ENCODE measurements at regions not wholly inside any gene's neighbourhood (a gene's known extent, or its start where the extent isn't known, plus 50 kb on each side); places are given as distances from the start of the nearest gene placed in this dataset.
A peak's percentile ranks its signal among the peaks of the same experiment; 100 is the strongest.

DNA sequence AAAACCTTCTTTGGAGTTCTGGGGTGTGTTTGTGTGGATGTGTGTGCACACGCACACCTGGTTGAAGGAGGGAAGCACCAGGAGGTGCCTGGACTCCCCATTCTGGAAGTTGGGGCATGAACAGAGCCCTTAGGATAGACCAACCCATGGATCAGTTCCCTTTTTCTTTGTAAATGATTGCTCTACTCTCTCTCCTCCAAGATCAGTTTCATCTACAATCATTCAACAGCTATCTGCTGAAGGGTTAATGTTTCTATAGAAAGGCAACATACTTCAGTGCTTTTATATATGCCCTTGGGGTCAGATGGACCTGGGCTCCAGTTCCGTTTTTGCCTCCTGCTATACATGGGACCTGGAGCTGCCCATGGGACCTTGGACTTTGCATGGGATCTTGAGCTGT lies 352.1 kb upstream of the CFAP20DC start:
- TF ChIP-seq Cebpa-rat (IDR thresholded peaks at IDR 0.05): no peak
- H3K27ac ChIP-seq: no peak overlapping the region

DNA sequence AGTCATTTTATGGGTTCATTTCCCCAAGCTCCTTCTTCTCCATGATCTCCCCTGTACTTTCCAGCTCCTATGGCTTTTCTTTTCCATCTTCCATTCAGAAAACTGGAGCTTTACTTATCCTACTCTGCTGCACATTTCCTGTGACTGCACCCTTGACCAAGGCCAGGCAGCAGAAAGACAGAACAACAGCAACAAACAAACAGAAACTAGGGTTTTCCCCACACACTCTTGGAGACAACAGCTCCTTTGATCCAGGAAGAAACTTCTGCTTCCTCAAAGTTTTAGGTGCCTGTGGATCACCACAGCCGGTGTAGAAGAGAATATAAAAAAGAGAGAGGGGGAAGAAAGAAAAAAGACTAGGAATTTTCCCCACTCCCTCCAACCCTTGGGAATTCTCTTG lies 342.3 kb upstream of the CFAP20DC start:
- Histone ChIP-seq H3K36me3 (no peaks in the 10 kb centered on the region), H3K9ac (no peak overlapping the region), H3K4me3 (no peak overlapping the region), H3K27ac (no peak overlapping the region), H3K4me2 (no peak overlapping the region), H3K4me1 (peaks cover 0 to 9% (median 0%) of the 10 kb centered on the region in 10 experiments; a peak in 6 of 20 replicates), H4K20me1 (no peaks in the 10 kb centered on the region), H3K9me3 (replicated peaks in 1 of 11) (peaks cover 0 to 12% (median 0%) of the 10 kb centered on the region in 11 experiments; a peak in 4 of 22 replicates), H3K27me3 (no peaks in the 10 kb centered on the region)
- TF ChIP-seq Cebpa-rat (IDR thresholded peaks at IDR 0.05): no peak

More for the DNA sequence above, 352.1 kb upstream of the CFAP20DC start:
- Histone ChIP-seq H3K4me3 (no peak overlapping the region), H3K27me3 (no peaks in the 10 kb centered on the region), H3K9ac (no peak overlapping the region), H3K4me1 (no peaks in the 10 kb centered on the region), H3K9me3 (replicated peaks in 1 of 11) (no peaks in the 10 kb centered on the region), H4K20me1 (no peaks in the 10 kb centered on the region), H3K4me2 (no peak overlapping the region), H3K36me3 (no peaks in the 10 kb centered on the region)

DNA sequence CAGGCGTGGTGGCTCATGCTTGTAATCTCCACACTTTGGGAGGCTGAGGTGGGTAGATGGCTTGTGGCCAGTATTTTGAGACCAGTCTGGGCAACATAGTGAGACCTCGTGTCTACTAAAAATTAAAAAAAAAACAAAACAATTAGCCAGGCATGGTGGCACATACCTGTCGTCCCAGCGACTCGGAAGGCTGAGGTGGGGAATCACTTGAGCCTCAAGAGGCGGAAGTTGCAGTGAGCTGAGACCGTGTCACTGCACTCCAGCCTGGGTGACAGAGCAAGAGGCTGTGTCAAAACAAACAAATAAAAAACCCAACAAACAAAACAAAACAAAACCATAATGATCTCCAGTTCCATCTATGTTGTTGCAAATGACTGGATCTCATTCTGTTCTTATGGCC lies 341.3 kb upstream of the CFAP20DC start:
- no peak for TF ChIP-seq Cebpa-rat (IDR thresholded peaks at IDR 0.05)
- Histone ChIP-seq H3K27me3 (no peaks in the 10 kb centered on the region), H4K20me1 (no peaks in the 10 kb centered on the region), H3K4me1 (peaks cover 0 to 19% (median 2%) of the 10 kb centered on the region in 10 experiments; a peak in 9 of 20 replicates), H3K4me2 (no peak overlapping the region), H3K9ac (no peak overlapping the region), H3K36me3 (no peaks in the 10 kb centered on the region), H3K9me3 (replicated peaks in 1 of 11) (peaks cover 0 to 12% (median 0%) of the 10 kb centered on the region in 11 experiments; a peak in 4 of 22 replicates), H3K27ac (no peak overlapping the region), H3K4me3 (no peak overlapping the region)

DNA sequence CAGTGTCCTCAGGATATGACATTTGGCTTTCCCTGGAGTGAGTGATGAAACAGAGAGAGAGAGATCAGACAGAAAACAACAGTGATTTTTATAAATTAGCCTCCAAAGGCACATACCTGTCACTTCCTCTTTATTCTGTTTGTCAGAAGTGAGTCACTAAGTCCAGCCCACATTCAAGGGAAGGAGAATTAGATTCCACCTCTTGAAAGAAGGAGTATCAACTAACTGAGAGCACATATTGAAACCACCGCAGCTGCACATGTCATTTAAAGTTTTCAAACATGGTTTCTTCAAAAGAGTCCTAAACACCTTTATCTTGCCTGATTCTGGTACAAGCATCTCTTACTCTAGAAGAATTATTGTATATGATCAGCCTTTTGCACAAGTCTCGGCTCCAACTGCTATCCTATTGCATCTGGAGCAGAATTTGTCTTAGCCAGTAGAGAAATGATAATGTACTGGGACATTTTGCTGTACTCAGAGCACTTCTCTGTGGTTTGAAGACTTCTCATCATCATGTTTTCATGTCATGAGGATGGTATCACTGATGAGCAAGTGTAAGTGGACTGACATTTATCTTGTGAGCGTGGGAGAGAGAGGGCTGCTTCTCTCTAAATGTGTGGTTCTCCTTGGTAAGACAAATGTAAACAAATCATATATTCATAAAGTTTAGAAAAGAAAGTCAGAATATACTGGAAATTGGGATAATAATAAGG lies 338.9 kb upstream of the CFAP20DC start:
- H3K9ac ChIP-seq: no peak overlapping the region
- no peak overlapping the region for H3K4me3 ChIP-seq
- no peaks in the 10 kb centered on the region for H3K36me3 ChIP-seq
- H3K4me2 ChIP-seq: peak overlapping the region in 2 of 11 experiments; percentile 4 to 20; a peak in 2 of 22 replicates
- peaks cover 0 to 17% (median 0%) of the 10 kb centered on the region in 11 experiments; a peak in 5 of 22 replicates for H3K9me3 ChIP-seq (replicated peaks in 1 of 11)
- no peak for TF ChIP-seq Cebpa-rat (IDR thresholded peaks at IDR 0.05)
- no peaks in the 10 kb centered on the region for H3K27me3 ChIP-seq
- H3K4me1 ChIP-seq: peaks cover 0 to 26% (median 6%) of the 10 kb centered on the region in 10 experiments; a peak in 9 of 20 replicates
- no peaks in the 10 kb centered on the region for H4K20me1 ChIP-seq
- 0 out of 22 replicates have a peak overlapping the region, but pooled peaks of 2 of the 11 experiments have one; percentile 9 to 21 for H3K27ac ChIP-seq

DNA sequence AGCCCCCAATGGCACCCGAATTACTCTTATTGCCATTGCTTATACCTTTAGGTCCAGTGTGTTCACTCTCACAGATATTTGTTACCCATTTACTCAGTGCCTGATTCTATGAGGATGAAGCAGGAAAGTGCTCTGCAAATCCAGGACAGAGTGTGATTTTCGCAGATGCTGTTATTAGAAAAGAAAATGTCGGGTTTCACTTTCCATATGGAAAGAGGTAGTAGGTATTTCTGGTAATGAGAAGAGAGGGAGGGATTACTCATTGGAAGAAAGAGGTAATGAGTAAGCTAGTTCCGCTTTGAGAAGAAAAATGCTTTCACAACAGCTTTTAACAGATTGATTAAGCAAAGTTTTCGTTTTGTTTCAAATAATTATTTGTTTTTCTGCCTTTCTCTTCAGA lies 336.3 kb upstream of the CFAP20DC start:
- H3K27ac ChIP-seq: peak overlapping the region in 5 of 11 experiments; percentile 37 to 73 (median 60); a peak in 8 of 22 replicates

DNA sequence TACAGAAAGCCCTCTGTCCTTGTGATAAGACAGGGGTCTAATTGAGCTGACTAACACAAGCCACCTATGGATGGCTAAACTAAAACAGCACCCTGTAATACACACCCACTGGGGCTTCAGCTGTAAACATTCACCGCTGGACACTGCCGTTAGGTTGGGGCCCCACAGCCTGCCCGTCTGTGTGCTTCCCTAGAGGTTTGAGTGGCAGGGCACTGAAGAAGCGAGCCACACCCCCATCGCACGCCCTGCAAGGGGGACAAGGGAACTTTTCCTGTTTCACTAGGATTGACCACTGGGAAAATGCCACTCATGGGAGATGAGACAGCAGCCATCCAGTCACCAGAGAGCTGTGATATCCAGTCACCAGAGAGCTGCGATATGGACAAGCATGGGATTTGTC lies 335.7 kb upstream of the CFAP20DC start:
- no peak overlapping the region for H3K9ac ChIP-seq
- H3K27me3 ChIP-seq: no peaks in the 10 kb centered on the region
- no peaks in the 10 kb centered on the region for H3K36me3 ChIP-seq
- H4K20me1 ChIP-seq: no peaks in the 10 kb centered on the region
- peak overlapping the region in 4 of 11 experiments; percentile 9 to 73 (median 66); a peak in 4 of 22 replicates for H3K27ac ChIP-seq
- peak overlapping the region in 5 of 11 experiments; percentile 4 to 68 (median 57); a peak in 10 of 22 replicates for H3K4me2 ChIP-seq
- TF ChIP-seq Cebpa-rat (IDR thresholded peaks at IDR 0.05): no peak
- peaks cover 0 to 13% (median 0%) of the 10 kb centered on the region in 11 experiments; a peak in 3 of 22 replicates for H3K9me3 ChIP-seq (replicated peaks in 1 of 11)
- H3K4me3 ChIP-seq: no peak overlapping the region
- peaks cover 0 to 29% (median 6%) of the 10 kb centered on the region in 10 experiments; a peak in 9 of 20 replicates for H3K4me1 ChIP-seq

More for the DNA sequence above, 336.3 kb upstream of the CFAP20DC start:
- peaks cover 0 to 16% (median 0%) of the 10 kb centered on the region in 11 experiments; a peak in 4 of 22 replicates for H3K9me3 ChIP-seq (replicated peaks in 1 of 11)
- no peak overlapping the region for H3K4me3 ChIP-seq
- H3K36me3 ChIP-seq: no peaks in the 10 kb centered on the region
- H4K20me1 ChIP-seq: no peaks in the 10 kb centered on the region
- peak overlapping the region in 2 of 11 experiments; percentile 24 to 31; a peak in 2 of 22 replicates for H3K9ac ChIP-seq
- TF ChIP-seq Cebpa-rat (IDR thresholded peaks at IDR 0.05): no peak
- peaks cover 0 to 29% (median 6%) of the 10 kb centered on the region in 10 experiments; a peak in 9 of 20 replicates for H3K4me1 ChIP-seq
- no peaks in the 10 kb centered on the region for H3K27me3 ChIP-seq
- peak overlapping the region in 5 of 11 experiments; percentile 4 to 68 (median 57); a peak in 10 of 22 replicates for H3K4me2 ChIP-seq

DNA sequence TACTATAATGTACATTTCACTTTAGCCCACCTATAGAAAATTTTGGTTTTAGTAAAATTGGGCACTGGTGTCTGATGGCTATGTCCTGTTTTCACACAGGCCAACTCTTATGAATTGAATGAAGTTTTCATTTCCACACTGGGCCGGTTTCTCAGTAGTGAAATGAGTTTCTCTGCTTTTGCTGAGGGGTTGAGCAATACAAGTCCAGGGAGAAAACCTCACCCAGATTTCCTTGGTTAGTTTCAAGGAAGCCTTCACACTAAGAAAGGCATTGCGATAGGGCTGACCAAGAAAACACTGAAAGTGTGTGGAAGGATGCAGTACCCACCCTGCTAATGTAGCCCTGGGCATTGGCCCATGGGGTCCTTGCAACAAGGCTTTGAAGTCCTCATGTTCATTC lies 331.5 kb upstream of the CFAP20DC start:
- H3K27me3 ChIP-seq: no peaks in the 10 kb centered on the region
- no peaks in the 10 kb centered on the region for H4K20me1 ChIP-seq
- 0 out of 22 replicates have a peak overlapping the region, but pooled peaks of 1 of the 11 experiments have one; percentile 4 for H3K4me2 ChIP-seq
- no peak overlapping the region for H3K27ac ChIP-seq
- no peaks in the 10 kb centered on the region for H3K36me3 ChIP-seq
- no peak for TF ChIP-seq Cebpa-rat (IDR thresholded peaks at IDR 0.05)
- H3K4me1 ChIP-seq: peaks cover 0 to 14% (median 5%) of the 10 kb centered on the region in 10 experiments; a peak in 9 of 20 replicates
- H3K4me3 ChIP-seq: no peak overlapping the region
- peaks cover 0 to 19% (median under 1%) of the 10 kb centered on the region in 11 experiments; a peak in 4 of 22 replicates for H3K9me3 ChIP-seq (replicated peaks in 1 of 11)
- no peak overlapping the region for H3K9ac ChIP-seq

DNA sequence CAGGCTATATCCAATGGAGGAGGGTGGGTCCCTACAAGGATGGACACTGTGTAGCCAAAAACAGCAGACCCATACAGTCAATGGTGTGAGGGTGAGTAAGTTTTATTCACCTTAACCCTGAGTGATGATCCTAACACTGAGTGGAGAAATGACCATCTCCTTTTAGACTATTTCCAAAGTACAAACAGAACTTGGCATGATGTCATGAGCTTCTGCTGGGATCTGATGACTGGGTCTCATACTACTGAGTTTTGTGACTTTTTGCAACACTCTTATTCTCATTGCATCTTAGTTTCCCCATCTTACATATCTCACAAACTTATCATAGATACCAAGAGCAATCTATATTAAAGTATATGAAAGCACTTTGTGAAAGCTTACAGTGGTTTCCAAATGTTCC lies 330.3 kb upstream of the CFAP20DC start:
- Histone ChIP-seq H3K4me2 (no peak overlapping the region), H3K36me3 (no peaks in the 10 kb centered on the region), H4K20me1 (no peaks in the 10 kb centered on the region), H3K4me1 (peaks cover 0 to 3% (median under 1%) of the 10 kb centered on the region in 10 experiments; a peak in 10 of 20 replicates), H3K27me3 (no peaks in the 10 kb centered on the region), H3K4me3 (no peak overlapping the region), H3K27ac (no peak overlapping the region), H3K9ac (no peak overlapping the region), H3K9me3 (replicated peaks in 1 of 11) (peaks cover 0 to 18% (median 4%) of the 10 kb centered on the region in 11 experiments; a peak in 4 of 22 replicates)
- TF ChIP-seq Cebpa-rat (IDR thresholded peaks at IDR 0.05): no peak

DNA sequence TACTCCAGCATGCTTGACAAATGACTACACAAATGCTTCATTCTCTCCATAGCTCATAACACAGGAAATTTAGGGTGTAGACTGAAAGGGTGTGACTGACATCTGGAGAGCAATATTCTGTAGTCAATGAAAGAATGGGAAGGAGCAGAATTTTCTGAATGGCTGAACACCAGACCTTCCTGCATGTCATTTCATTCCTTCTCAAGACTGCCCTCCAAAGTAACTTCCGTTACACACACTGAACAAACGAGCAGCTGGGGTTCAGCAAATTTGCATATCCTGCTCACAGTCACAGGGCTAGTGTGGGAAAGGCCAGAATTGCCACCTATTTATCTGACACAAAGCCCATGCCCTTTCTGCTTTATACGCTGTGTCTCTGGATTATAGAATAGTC lies 325.0 kb upstream of the CFAP20DC start:
- no peaks in the 10 kb centered on the region for H3K36me3 ChIP-seq
- H4K20me1 ChIP-seq: no peaks in the 10 kb centered on the region
- no peak overlapping the region for H3K9ac ChIP-seq
- H3K27me3 ChIP-seq: no peaks in the 10 kb centered on the region
- peaks cover 10 to 33% (median 20%) of the 10 kb centered on the region in 10 experiments for H3K4me1 ChIP-seq
- H3K4me3 ChIP-seq: no peak overlapping the region
- H3K4me2 ChIP-seq: peak overlapping the region; percentile 10 to 69 (median 55); a peak in 20 of 22 replicates
- H3K9me3 ChIP-seq (replicated peaks in 1 of 11): peaks cover 0 to 14% (median 0%) of the 10 kb centered on the region in 11 experiments; a peak in 2 of 22 replicates
- peak overlapping the region in 4 of 11 experiments; percentile 10 to 52 (median 34); a peak in 2 of 22 replicates for H3K27ac ChIP-seq
- TF ChIP-seq Cebpa-rat (IDR thresholded peaks at IDR 0.05): no peak
